ENCODE measurements at regions not wholly inside any gene's neighbourhood (a gene's known extent, or its start where the extent isn't known, plus 50 kb on each side); places are given as distances from the start of the nearest gene placed in this dataset.

GRCh38 chr16:58831386-58831785 is 97.3 kb upstream of the GOT2 start:
- TF ChIP-seq CTCF (IDR thresholded peaks at IDR 0.05) (no peak), POLR2A (IDR thresholded peaks at IDR 0.05) (no peak)

Data from lower leg skin (tissue), 3 donors.